ENCODE measurements at regions not wholly inside any gene's neighbourhood (a gene's known extent, or its start where the extent isn't known, plus 50 kb on each side); places are given as distances from the start of the nearest gene placed in this dataset.

GRCh38 chr17:52737071-52737470, 578.6 kb upstream of the CA10 start:
- Histone ChIP-seq H3K4me3 (ENCODE audit: severe bottlenecking) (no peak overlapping the region), H3K27ac (ENCODE audit: poor library complexity, severe bottlenecking) (no peak overlapping the region), H3K4me1 (ENCODE audit: insufficient read depth, poor library complexity, severe bottlenecking) (no peaks in the 10 kb centered on the region), H3K27me3 (ENCODE audit: insufficient read depth, poor library complexity, severe bottlenecking) (no peaks in the 10 kb centered on the region), H3K36me3 (ENCODE audit: low read depth) (no peaks in the 10 kb centered on the region), H3K9me3 (ENCODE audit: severe bottlenecking) (no peaks in the 10 kb centered on the region)
- no peak for TF ChIP-seq CTCF (IDR thresholded peaks at IDR 0.05; ENCODE audit: poor library complexity, severe bottlenecking)
- no peak for ATAC-seq (ENCODE audit: low read depth)
- DNase-seq (ENCODE audit: low spot score): no peak

GRCh38 chr17:52732841-52733240, 574.3 kb upstream of the CA10 start:
- TF ChIP-seq CTCF (IDR thresholded peaks at IDR 0.05; ENCODE audit: poor library complexity, severe bottlenecking): no peak
- Histone ChIP-seq H3K27me3 (ENCODE audit: insufficient read depth, poor library complexity, severe bottlenecking) (no peaks in the 10 kb centered on the region), H3K4me1 (ENCODE audit: insufficient read depth, poor library complexity, severe bottlenecking) (no peaks in the 10 kb centered on the region), H3K4me3 (ENCODE audit: severe bottlenecking) (no peak overlapping the region), H3K27ac (ENCODE audit: poor library complexity, severe bottlenecking) (no peak overlapping the region), H3K9me3 (ENCODE audit: severe bottlenecking) (no peaks in the 10 kb centered on the region), H3K36me3 (ENCODE audit: low read depth) (no peaks in the 10 kb centered on the region)
- no peak for DNase-seq (ENCODE audit: low spot score)
- no peak for ATAC-seq (ENCODE audit: low read depth)

- ATAC-seq (ENCODE audit: low read depth) (no peak), DNase-seq (ENCODE audit: low spot score) (no peak)
- H3K4me1 ChIP-seq (ENCODE audit: insufficient read depth, poor library complexity, severe bottlenecking): no peaks in the 10 kb centered on the region
- no peaks in the 10 kb centered on the region for H3K36me3 ChIP-seq (ENCODE audit: low read depth)
- no peaks in the 10 kb centered on the region for H3K9me3 ChIP-seq (ENCODE audit: severe bottlenecking)
- no peak overlapping the region for H3K4me3 ChIP-seq (ENCODE audit: severe bottlenecking)
- H3K27ac ChIP-seq (ENCODE audit: poor library complexity, severe bottlenecking): no peak overlapping the region
- TF ChIP-seq CTCF (IDR thresholded peaks at IDR 0.05; ENCODE audit: poor library complexity, severe bottlenecking): no peak
- peaks cover 8% of the 10 kb centered on the region for H3K27me3 ChIP-seq (ENCODE audit: insufficient read depth, poor library complexity, severe bottlenecking)
These were observed 566.1 kb upstream of the CA10 start for GRCh38 chr17:52724578-52724977.

- Histone ChIP-seq H3K27me3 (ENCODE audit: insufficient read depth, poor library complexity, severe bottlenecking) (peaks cover 8% of the 10 kb centered on the region), H3K9me3 (ENCODE audit: severe bottlenecking) (no peaks in the 10 kb centered on the region), H3K4me3 (ENCODE audit: severe bottlenecking) (no peak overlapping the region), H3K36me3 (ENCODE audit: low read depth) (no peaks in the 10 kb centered on the region), H3K27ac (ENCODE audit: poor library complexity, severe bottlenecking) (no peak overlapping the region), H3K4me1 (ENCODE audit: insufficient read depth, poor library complexity, severe bottlenecking) (no peaks in the 10 kb centered on the region)
- ATAC-seq (ENCODE audit: low read depth): no peak
- no peak for DNase-seq (ENCODE audit: low spot score)
- TF ChIP-seq CTCF (IDR thresholded peaks at IDR 0.05; ENCODE audit: poor library complexity, severe bottlenecking): no peak
These were observed 563.4 kb upstream of the CA10 start for GRCh38 chr17:52721910-52722309.

- no peak overlapping the region for H3K27ac ChIP-seq (ENCODE audit: poor library complexity, severe bottlenecking)
- DNase-seq (ENCODE audit: low spot score) (no peak), ATAC-seq (ENCODE audit: low read depth) (no peak)
These were observed 551.9 kb upstream of the CA10 start for GRCh38 chr17:52710363-52710901.

More at GRCh38 chr17:52710363-52710901, 551.9 kb upstream of the CA10 start:
- no peak for TF ChIP-seq CTCF (IDR thresholded peaks at IDR 0.05; ENCODE audit: poor library complexity, severe bottlenecking)
- H3K36me3 ChIP-seq (ENCODE audit: low read depth): no peaks in the 10 kb centered on the region
- H3K4me3 ChIP-seq (ENCODE audit: severe bottlenecking): no peak overlapping the region
- no peaks in the 10 kb centered on the region for H3K9me3 ChIP-seq (ENCODE audit: severe bottlenecking)
- no peaks in the 10 kb centered on the region for H3K4me1 ChIP-seq (ENCODE audit: insufficient read depth, poor library complexity, severe bottlenecking)
- no peaks in the 10 kb centered on the region for H3K27me3 ChIP-seq (ENCODE audit: insufficient read depth, poor library complexity, severe bottlenecking)

Data from RWPE2 (cell line).